ENCODE measurements at regions not wholly inside any gene's neighbourhood (a gene's known extent, or its start where the extent isn't known, plus 50 kb on each side); places are given as distances from the start of the nearest gene placed in this dataset.

GRCh38 chr10:31142026-31142425, 110.4 kb upstream of the ZNF438 start:
- no peak for TF ChIP-seq EZH2 (IDR thresholded peaks at IDR 0.05; ENCODE audit: insufficient read depth, low read length)
- TF ChIP-seq, protein P1, sequence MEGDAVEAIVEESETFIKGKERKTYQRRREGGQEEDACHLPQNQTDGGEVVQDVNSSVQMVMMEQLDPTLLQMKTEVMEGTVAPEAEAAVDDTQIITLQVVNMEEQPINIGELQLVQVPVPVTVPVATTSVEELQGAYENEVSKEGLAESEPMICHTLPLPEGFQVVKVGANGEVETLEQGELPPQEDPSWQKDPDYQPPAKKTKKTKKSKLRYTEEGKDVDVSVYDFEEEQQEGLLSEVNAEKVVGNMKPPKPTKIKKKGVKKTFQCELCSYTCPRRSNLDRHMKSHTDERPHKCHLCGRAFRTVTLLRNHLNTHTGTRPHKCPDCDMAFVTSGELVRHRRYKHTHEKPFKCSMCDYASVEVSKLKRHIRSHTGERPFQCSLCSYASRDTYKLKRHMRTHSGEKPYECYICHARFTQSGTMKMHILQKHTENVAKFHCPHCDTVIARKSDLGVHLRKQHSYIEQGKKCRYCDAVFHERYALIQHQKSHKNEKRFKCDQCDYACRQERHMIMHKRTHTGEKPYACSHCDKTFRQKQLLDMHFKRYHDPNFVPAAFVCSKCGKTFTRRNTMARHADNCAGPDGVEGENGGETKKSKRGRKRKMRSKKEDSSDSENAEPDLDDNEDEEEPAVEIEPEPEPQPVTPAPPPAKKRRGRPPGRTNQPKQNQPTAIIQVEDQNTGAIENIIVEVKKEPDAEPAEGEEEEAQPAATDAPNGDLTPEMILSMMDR (IDR thresholded peaks at IDR 0.05; ENCODE audit: insufficient read depth, low read depth, low read length), result no peak
- Histone ChIP-seq H3K9ac (ENCODE audit: low read length) (peak overlapping the region; percentile 69), H3K36me3 (ENCODE audit: insufficient read depth, low read length) (no peaks in the 10 kb centered on the region), H3K4me2 (ENCODE audit: low read length) (peak overlapping the region; percentile 45), H3K27ac (ENCODE audit: low read depth, low read length) (peak overlapping the region; percentile 85), H3K9me3 (ENCODE audit: insufficient read depth, low read depth, low read length) (no peaks in the 10 kb centered on the region), H3K79me2 (ENCODE audit: insufficient read depth, low read length) (no peaks in the 10 kb centered on the region), H3K4me3 (ENCODE audit: insufficient read depth, low read depth, low read length) (no peak overlapping the region), H3K4me1 (ENCODE audit: insufficient read depth, low read length) (peaks cover 34% of the 10 kb centered on the region), H2AFZ (ENCODE audit: low read depth, low read length) (no peak overlapping the region), H3K27me3 (ENCODE audit: insufficient read depth, low read length) (no peaks in the 10 kb centered on the region), H4K20me1 (ENCODE audit: insufficient read depth, low read length) (no peaks in the 10 kb centered on the region)
- Mint-ChIP-seq H3K9me3 (ENCODE audit: unreplicated experiment) (peaks cover 4% of the 10 kb centered on the region), H3K36me3 (ENCODE audit: low read depth, unreplicated experiment) (no peaks in the 10 kb centered on the region), H3K27me3 (ENCODE audit: low read depth, unreplicated experiment) (no peaks in the 10 kb centered on the region), H3K4me3 (ENCODE audit: unreplicated experiment) (no peak overlapping the region), H3K4me1 (ENCODE audit: low read depth, unreplicated experiment) (peaks cover 35% of the 10 kb centered on the region), H3K27ac (ENCODE audit: unreplicated experiment) (peak overlapping the region; percentile 31)
- peak; percentile 34 for FAIRE-seq
- peak; percentile 100 for DNase-seq (ENCODE audit: low read depth)

- TF ChIP-seq, protein P1 (IDR thresholded peaks at IDR 0.05; ENCODE audit: insufficient read depth, low read depth, low read length), result no peak
- TF ChIP-seq EZH2 (IDR thresholded peaks at IDR 0.05; ENCODE audit: insufficient read depth, low read length), result no peak
- no peak overlapping the region for H3K4me3 Mint-ChIP-seq (ENCODE audit: unreplicated experiment)
- FAIRE-seq, result no peak
- peaks cover 36% of the 10 kb centered on the region for H3K4me1 Mint-ChIP-seq (ENCODE audit: low read depth, unreplicated experiment)
- peak overlapping the region; percentile 18 for H3K27ac ChIP-seq (ENCODE audit: low read depth, low read length)
- H3K9me3 Mint-ChIP-seq (ENCODE audit: unreplicated experiment), result peaks cover 4% of the 10 kb centered on the region
- no peaks in the 10 kb centered on the region for H3K36me3 ChIP-seq (ENCODE audit: insufficient read depth, low read length)
- peak; percentile 58 for DNase-seq (ENCODE audit: low read depth)
- H4K20me1 ChIP-seq (ENCODE audit: insufficient read depth, low read length), result no peaks in the 10 kb centered on the region
- no peaks in the 10 kb centered on the region for H3K9me3 ChIP-seq (ENCODE audit: insufficient read depth, low read depth, low read length)
- H3K27ac Mint-ChIP-seq (ENCODE audit: unreplicated experiment), result no peak overlapping the region
- H3K4me3 ChIP-seq (ENCODE audit: insufficient read depth, low read depth, low read length), result no peak overlapping the region
- H3K79me2 ChIP-seq (ENCODE audit: insufficient read depth, low read length), result no peaks in the 10 kb centered on the region
- H3K9ac ChIP-seq (ENCODE audit: low read length), result no peak overlapping the region
- H2AFZ ChIP-seq (ENCODE audit: low read depth, low read length), result no peak overlapping the region
- peaks cover 41% of the 10 kb centered on the region for H3K4me1 ChIP-seq (ENCODE audit: insufficient read depth, low read length)
- no peaks in the 10 kb centered on the region for H3K36me3 Mint-ChIP-seq (ENCODE audit: low read depth, unreplicated experiment)
- no peak overlapping the region for H3K4me2 ChIP-seq (ENCODE audit: low read length)
- H3K27me3 ChIP-seq (ENCODE audit: insufficient read depth, low read length), result no peaks in the 10 kb centered on the region
- no peaks in the 10 kb centered on the region for H3K27me3 Mint-ChIP-seq (ENCODE audit: low read depth, unreplicated experiment)
These were observed 111.8 kb upstream of the ZNF438 start for GRCh38 chr10:31143331-31143935.

DNA sequence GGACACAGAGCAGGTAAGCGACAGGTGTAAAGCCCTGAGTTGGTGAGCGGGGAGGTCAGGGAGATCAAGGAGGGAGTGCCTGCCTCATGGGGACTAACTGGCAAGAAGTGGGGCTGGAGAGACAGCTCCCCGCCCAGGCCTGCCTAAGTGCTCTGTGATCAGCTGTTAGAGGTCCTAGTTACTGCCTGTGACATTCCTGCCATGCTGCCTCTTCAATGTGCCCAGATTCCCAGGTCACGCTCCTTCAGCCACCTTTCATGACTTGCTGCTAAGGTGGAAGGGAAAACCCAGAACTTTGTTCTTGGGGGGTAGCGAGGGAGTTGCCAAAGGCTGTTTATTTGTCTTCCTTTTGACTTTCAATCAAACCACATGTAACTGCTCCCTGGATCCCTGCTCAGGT, 114.3 kb upstream of the ZNF438 start:
- Mint-ChIP-seq H3K27ac (ENCODE audit: unreplicated experiment) (peak overlapping the region; percentile 89), H3K9me3 (ENCODE audit: unreplicated experiment) (peaks cover 4% of the 10 kb centered on the region), H3K4me3 (ENCODE audit: unreplicated experiment) (peak overlapping the region; percentile 70), H3K4me1 (ENCODE audit: low read depth, unreplicated experiment) (peaks cover 36% of the 10 kb centered on the region), H3K36me3 (ENCODE audit: low read depth, unreplicated experiment) (no peaks in the 10 kb centered on the region), H3K27me3 (ENCODE audit: low read depth, unreplicated experiment) (no peaks in the 10 kb centered on the region)
- Histone ChIP-seq H3K4me3 (ENCODE audit: insufficient read depth, low read depth, low read length) (no peak overlapping the region), H3K9me3 (ENCODE audit: insufficient read depth, low read depth, low read length) (no peaks in the 10 kb centered on the region), H3K9ac (ENCODE audit: low read length) (peak overlapping the region; percentile 15), H3K36me3 (ENCODE audit: insufficient read depth, low read length) (no peaks in the 10 kb centered on the region), H3K4me1 (ENCODE audit: insufficient read depth, low read length) (peaks cover 41% of the 10 kb centered on the region), H3K27ac (ENCODE audit: low read depth, low read length) (peak overlapping the region; percentile 69), H3K4me2 (ENCODE audit: low read length) (peak overlapping the region; percentile 57), H2AFZ (ENCODE audit: low read depth, low read length) (peak overlapping the region; percentile 44), H4K20me1 (ENCODE audit: insufficient read depth, low read length) (no peaks in the 10 kb centered on the region), H3K79me2 (ENCODE audit: insufficient read depth, low read length) (no peaks in the 10 kb centered on the region), H3K27me3 (ENCODE audit: insufficient read depth, low read length) (no peaks in the 10 kb centered on the region)
- FAIRE-seq, result no peak
- no peak for DNase-seq (ENCODE audit: low read depth)
- no peak for TF ChIP-seq EZH2 (IDR thresholded peaks at IDR 0.05; ENCODE audit: insufficient read depth, low read length)
- TF ChIP-seq, protein P1 (IDR thresholded peaks at IDR 0.05; ENCODE audit: insufficient read depth, low read depth, low read length), result no peak

Data from astrocyte (in vitro differentiated cells and primary cell).